ENCODE measurements at regions not wholly inside any gene's neighbourhood (a gene's known extent, or its start where the extent isn't known, plus 50 kb on each side); places are given as distances from the start of the nearest gene placed in this dataset.

- TF ChIP-seq CTCF (conservative IDR thresholded peaks at IDR 0.05; ENCODE audit: low read length) (no peak), EZH2phosphoT487 (IDR thresholded peaks at IDR 0.05; ENCODE audit: borderline replicate concordance, low read depth, low read length) (no peak)
Observed at GRCh38 chr5:133742431-133742988, 130.2 kb upstream of the FSTL4 start.

Measured in OCI-LY7 (cell line).